ENCODE measurements at regions not wholly inside any gene's neighbourhood (a gene's known extent, or its start where the extent isn't known, plus 50 kb on each side); places are given as distances from the start of the nearest gene placed in this dataset.

DNA sequence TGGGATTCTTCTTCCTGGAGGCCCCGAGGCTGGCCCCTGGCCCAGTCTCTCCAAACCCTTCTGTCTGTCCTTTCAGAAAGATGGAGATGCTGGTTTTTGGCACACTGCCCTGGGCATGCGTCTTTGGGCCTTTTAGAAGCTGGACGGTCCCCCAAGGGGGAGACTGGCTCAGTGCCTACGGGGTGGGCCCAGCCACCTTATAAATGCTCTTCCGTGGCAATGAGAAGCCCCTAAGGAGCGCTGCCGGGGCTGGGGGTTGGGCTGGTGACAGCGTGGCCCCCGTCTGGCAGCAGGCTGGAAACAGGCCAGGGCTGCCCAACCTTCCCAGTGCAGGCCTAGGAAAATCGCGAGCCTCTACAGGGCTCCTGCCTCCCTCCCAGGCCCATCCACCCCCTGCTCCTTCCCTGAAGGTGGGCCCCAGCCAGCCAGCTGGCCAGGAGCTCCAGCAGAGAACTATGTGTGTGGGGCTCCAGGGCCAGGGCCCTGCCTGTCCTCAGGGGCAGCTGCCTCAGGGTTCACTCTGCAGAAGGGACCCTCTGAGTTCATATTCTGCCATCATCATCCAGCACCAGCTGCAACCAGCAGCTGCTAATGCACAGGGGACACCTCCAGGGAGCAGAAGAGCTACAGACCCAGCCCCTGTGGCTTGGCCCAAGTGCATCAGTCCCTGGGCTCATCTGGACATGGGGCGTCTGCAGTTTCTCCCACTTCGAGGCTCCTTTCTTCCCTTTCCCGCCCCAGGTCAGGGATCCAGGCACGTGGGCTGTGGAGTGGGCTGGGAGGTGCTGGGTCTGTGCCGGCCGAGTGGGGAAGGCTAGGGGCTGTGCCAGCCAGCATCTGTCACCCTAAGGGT is 107.6 kb upstream of the OTOS start:
- no peak for TF ChIP-seq EZH2 (IDR thresholded peaks at IDR 0.05; ENCODE audit: low read length, missing control alignments)
- TF ChIP-seq, protein P1, sequence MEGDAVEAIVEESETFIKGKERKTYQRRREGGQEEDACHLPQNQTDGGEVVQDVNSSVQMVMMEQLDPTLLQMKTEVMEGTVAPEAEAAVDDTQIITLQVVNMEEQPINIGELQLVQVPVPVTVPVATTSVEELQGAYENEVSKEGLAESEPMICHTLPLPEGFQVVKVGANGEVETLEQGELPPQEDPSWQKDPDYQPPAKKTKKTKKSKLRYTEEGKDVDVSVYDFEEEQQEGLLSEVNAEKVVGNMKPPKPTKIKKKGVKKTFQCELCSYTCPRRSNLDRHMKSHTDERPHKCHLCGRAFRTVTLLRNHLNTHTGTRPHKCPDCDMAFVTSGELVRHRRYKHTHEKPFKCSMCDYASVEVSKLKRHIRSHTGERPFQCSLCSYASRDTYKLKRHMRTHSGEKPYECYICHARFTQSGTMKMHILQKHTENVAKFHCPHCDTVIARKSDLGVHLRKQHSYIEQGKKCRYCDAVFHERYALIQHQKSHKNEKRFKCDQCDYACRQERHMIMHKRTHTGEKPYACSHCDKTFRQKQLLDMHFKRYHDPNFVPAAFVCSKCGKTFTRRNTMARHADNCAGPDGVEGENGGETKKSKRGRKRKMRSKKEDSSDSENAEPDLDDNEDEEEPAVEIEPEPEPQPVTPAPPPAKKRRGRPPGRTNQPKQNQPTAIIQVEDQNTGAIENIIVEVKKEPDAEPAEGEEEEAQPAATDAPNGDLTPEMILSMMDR (conservative IDR thresholded peaks at IDR 0.05 in 1 of 2, IDR thresholded peaks at IDR 0.05 in 1 of 2; ENCODE audit: low read depth in 1 of 2, low read length in 2 of 2) = no peak
